AG04450 (cell line): ENCODE measurements at regions not wholly inside any gene's neighbourhood (a gene's known extent, or its start where the extent isn't known, plus 50 kb on each side); places are given as distances from the start of the nearest gene placed in this dataset.

Source experiments
- CTCF ChIA-PET: fragments of 300-600, 350-600 bp; formaldehyde crosslinking; extraction: SDS; loops from one replicate; lab custom pipeline; 2022; ENCODE audit warnings: antibody characterized with exemption, inconsistent platforms; lab: Charles Lee
- POLR2A ChIA-PET: fragments of 350-600 bp; formaldehyde crosslinking; extraction: SDS; loops from one replicate; lab custom pipeline; 2021; ENCODE audit warnings: antibody characterized with exemption, inconsistent platforms; lab: Yijun Ruan, JAX
- DNase-seq: peaks from one replicate; pipeline ENCODE4 v3.0.0-alpha.2; 2011; ENCODE audit warnings: low read depth, low spot score
- H3K27ac ChIP-seq: one replicate; pipeline ENCODE4 v1.5.1; 2012; ENCODE audit warnings: low read depth, low read length, control low read depth
- H3K27me3 ChIP-seq: one replicate; pipeline ENCODE4 v1.6.0; 2012; ENCODE audit warnings: low read length; ENCODE audit not compliant: control insufficient read depth, insufficient read depth
- H3K4me3 ChIP-seq: 2 replicates; pipeline ENCODE4 v1.5.1; 2011; ENCODE audit warnings: mild to moderate bottlenecking, low read depth, low read length, control low read depth
- H3K9me3 ChIP-seq: 2 replicates; pipeline ENCODE4 v1.5.1; 2012; ENCODE audit warnings: low read length; ENCODE audit not compliant: control insufficient read depth, insufficient read depth
- CTCF ChIP-seq: IDR thresholded peaks from 2 replicates; pipeline ENCODE4 v1.5.1; 2011; ENCODE audit warnings: low read depth, low read length, control low read depth, inconsistent platforms

DNA sequence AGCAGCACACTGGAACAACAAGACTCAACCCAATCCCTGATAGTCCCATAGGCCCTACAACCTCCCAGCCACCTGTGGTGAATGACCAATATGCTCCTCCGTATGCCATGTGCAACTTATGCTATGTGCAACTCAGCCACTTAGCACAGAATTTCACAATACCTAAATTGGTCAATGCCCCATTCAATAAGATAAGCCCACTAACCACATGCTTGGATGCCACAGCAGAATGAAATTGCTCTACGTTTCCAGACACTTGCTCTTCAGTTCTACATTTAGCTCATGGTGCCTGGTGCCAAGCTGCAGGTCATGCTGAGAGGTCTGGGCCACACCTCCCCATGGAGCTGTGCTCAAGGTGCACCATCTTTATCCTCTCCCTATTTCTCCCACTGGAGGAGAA, 159.8 kb downstream of the EN1 start:
- Histone ChIP-seq H3K9me3 (no peaks in the 10 kb centered on the region), H3K27me3 (no peaks in the 10 kb centered on the region), H3K27ac (no peak overlapping the region), H3K4me3 (no peak overlapping the region)
- ChIA-PET POLR2A (no interaction called here), CTCF (interaction anchor here (1.4 kb wide), 1 partner anchor 168 kb away, joined by 3 read pairs; no protein-coding TSS in a partner anchor)
- no peak for DNase-seq
- no peak for TF ChIP-seq CTCF

- no peak for DNase-seq
- ChIA-PET POLR2A (no interaction called here), CTCF (no interaction called here)
- H3K9me3 ChIP-seq, result no peaks in the 10 kb centered on the region
- no peak overlapping the region for H3K27ac ChIP-seq
- no peak overlapping the region for H3K4me3 ChIP-seq
- TF ChIP-seq CTCF, result no peak
- no peaks in the 10 kb centered on the region for H3K27me3 ChIP-seq
Measured at GRCh38 chr2:118687192-118687591, 160.3 kb downstream of the EN1 start.

DNA sequence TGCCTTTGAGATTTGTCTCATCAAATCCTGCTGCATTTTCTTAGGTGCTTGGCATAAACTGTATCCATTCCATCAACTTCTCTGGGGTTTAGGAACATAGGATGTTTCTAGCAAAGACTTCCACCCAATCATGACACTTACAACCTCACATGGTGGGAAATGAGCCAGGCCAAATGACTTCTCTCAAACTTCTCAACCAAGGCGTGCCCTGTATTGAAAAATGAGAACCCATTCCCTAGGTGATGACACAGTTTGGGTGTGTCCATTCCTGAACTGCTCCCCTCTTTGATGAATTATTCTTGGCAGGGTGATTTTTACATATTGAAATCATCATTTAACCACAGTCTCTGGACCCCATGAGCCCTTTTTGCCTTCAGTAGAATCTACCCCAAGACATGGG, 161.1 kb downstream of the EN1 start:
- ChIA-PET POLR2A (no interaction called here), CTCF (no interaction called here)
- no peak overlapping the region for H3K4me3 ChIP-seq
- H3K9me3 ChIP-seq, result no peaks in the 10 kb centered on the region
- H3K27me3 ChIP-seq, result no peaks in the 10 kb centered on the region
- DNase-seq, result no peak
- H3K27ac ChIP-seq, result no peak overlapping the region
- TF ChIP-seq CTCF, result no peak

- CTCF ChIA-PET, result no interaction called here
- DNase-seq, result no peak
- Histone ChIP-seq H3K27me3 (no peaks in the 10 kb centered on the region), H3K27ac (no peak overlapping the region), H3K9me3 (no peaks in the 10 kb centered on the region), H3K4me3 (no peak overlapping the region)
- POLR2A ChIA-PET, result no interaction called here
- no peak for TF ChIP-seq CTCF
Measured at GRCh38 chr2:118683460-118683859, 164.0 kb downstream of the EN1 start.

GRCh38 chr2:118678985-118679384, 168.5 kb downstream of the EN1 start:
- Histone ChIP-seq H3K27me3 (no peaks in the 10 kb centered on the region), H3K9me3 (no peaks in the 10 kb centered on the region), H3K27ac (no peak overlapping the region), H3K4me3 (no peak overlapping the region)
- POLR2A ChIA-PET, result no interaction called here
- no peak for DNase-seq
- no peak for TF ChIP-seq CTCF
- CTCF ChIA-PET, result no interaction called here
